HG02623 (cell line): ENCODE measurements at regions not wholly inside any gene's neighbourhood (a gene's known extent, or its start where the extent isn't known, plus 50 kb on each side); places are given as distances from the start of the nearest gene placed in this dataset.
"Not testable (repeated sequence)": the region's sequence is repeated elsewhere in the genome, so short reads cannot be mapped to it uniquely, and the experiment has no call there.

Experiments used
- ATAC-seq: cut with Tn5 transposase; IDR thresholded peaks from one replicate; pipeline ENCODE4 v1.9.1; 2021; ENCODE audit warnings: moderate library complexity; ENCODE audit not compliant: unreplicated experiment

- peak; percentile 91 for ATAC-seq
Measured at GRCh38 chr1:206256935-206257334, 53.6 kb downstream of the SRGAP2 start.

- ATAC-seq, result not testable (repeated sequence)
Measured at GRCh38 chr1:206261473-206261872, 58.1 kb downstream of the SRGAP2 start.

- not testable (repeated sequence) for ATAC-seq
Measured at GRCh38 chr1:206262424-206262823, 59.1 kb downstream of the SRGAP2 start.

- not testable (repeated sequence) for ATAC-seq
Measured at GRCh38 chr1:206264916-206265315, 61.6 kb downstream of the SRGAP2 start.

- ATAC-seq, result not testable (repeated sequence)
Measured at GRCh38 chr1:206271153-206271552, 67.8 kb downstream of the SRGAP2 start.

- ATAC-seq, result not testable (repeated sequence)
Measured at GRCh38 chr1:206273104-206273503, 69.8 kb downstream of the SRGAP2 start.

GRCh38 chr1:206276143-206276542 lies 72.8 kb downstream of the SRGAP2 start:
- ATAC-seq, result not testable (repeated sequence)

- not testable (repeated sequence) for ATAC-seq
Measured at GRCh38 chr1:206278683-206279082, 75.3 kb downstream of the SRGAP2 start.

GRCh38 chr1:206280683-206281082 lies 77.3 kb downstream of the SRGAP2 start:
- ATAC-seq, result not testable (repeated sequence)

- peak; percentile 39 for ATAC-seq
Measured at GRCh38 chr1:206281912-206282654, 78.7 kb downstream of the SRGAP2 start.

- not testable (repeated sequence) for ATAC-seq
Measured at GRCh38 chr1:206285024-206285960, 82.0 kb downstream of the SRGAP2 start.

- ATAC-seq, result not testable (repeated sequence)
Measured at GRCh38 chr1:206287759-206288158, 84.4 kb downstream of the SRGAP2 start.

- not testable (repeated sequence) for ATAC-seq
Measured at GRCh38 chr1:206288453-206288852, 85.1 kb downstream of the SRGAP2 start.

- not testable (repeated sequence) for ATAC-seq
Measured at GRCh38 chr1:206297145-206298031, 94.0 kb downstream of the SRGAP2 start.

GRCh38 chr1:206298032-206298392 lies 94.7 kb downstream of the SRGAP2 start:
- not testable (repeated sequence) for ATAC-seq

GRCh38 chr1:206299181-206299791 lies 95.9 kb downstream of the SRGAP2 start:
- not testable (repeated sequence) for ATAC-seq

GRCh38 chr1:206299942-206300341 lies 96.6 kb downstream of the SRGAP2 start:
- ATAC-seq, result not testable (repeated sequence)

GRCh38 chr1:206302056-206302455 lies 98.7 kb downstream of the SRGAP2 start:
- ATAC-seq, result not testable (repeated sequence)

- not testable (repeated sequence) for ATAC-seq
Measured at GRCh38 chr1:206307442-206307841, 104.1 kb downstream of the SRGAP2 start.

GRCh38 chr1:206310948-206311347 lies 107.6 kb downstream of the SRGAP2 start:
- not testable (repeated sequence) for ATAC-seq
